GM19467 (cell line): ENCODE measurements at regions not wholly inside any gene's neighbourhood (a gene's known extent, or its start where the extent isn't known, plus 50 kb on each side); places are given as distances from the start of the nearest gene placed in this dataset.
"Not testable (repeated sequence)": the region's sequence is repeated elsewhere in the genome, so short reads cannot be mapped to it uniquely, and the experiment has no call there.

ENCODE experiments used
- ATAC-seq: cut with Tn5 transposase; IDR thresholded peaks from one replicate; pipeline ENCODE4 v1.9.1; 2021; ENCODE audit warnings: mild to moderate bottlenecking, moderate library complexity; ENCODE audit not compliant: unreplicated experiment

DNA sequence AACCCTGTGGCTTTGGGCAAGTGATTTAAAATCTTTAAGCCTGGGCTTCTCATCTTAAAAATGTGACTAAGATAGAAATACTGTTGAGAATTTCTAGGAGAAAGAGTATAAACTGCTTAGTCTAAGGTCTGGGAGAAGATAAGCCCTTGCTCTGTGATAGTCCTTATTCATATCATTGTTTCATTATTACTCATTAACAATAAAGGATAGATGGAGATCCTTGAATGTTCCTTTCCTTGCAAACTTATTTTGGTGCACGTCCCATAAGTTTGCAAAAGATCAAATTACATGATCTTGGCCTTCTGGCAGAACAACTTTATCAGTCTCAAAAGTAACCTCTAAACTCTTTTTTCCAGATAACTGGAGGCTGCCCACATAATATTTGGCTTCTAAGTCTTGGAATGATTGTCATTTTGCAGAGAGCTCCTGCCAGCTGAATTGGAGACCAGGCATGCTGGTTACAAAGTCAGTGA, 138.3 kb downstream of the FAM124B start:
- ATAC-seq = no peak

DNA sequence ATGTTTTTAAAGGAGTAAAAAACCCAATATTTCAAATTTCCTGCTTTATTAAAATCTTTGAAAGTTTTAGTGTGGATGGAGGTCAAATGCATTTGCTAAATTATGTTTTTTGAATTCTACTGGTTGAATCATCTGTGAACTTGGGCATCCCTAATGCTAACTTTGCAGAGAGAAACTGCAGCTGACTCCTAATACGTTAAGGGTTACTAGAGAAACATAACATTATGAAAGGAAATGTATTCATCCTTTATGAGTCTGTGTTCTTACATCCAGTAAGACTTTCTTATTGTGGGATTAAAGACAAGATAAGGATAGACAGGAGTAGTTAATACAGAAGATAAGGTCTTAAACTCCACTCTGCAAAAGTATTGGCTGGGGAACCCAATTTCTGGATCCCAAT, 140.6 kb downstream of the FAM124B start:
- no peak for ATAC-seq

DNA sequence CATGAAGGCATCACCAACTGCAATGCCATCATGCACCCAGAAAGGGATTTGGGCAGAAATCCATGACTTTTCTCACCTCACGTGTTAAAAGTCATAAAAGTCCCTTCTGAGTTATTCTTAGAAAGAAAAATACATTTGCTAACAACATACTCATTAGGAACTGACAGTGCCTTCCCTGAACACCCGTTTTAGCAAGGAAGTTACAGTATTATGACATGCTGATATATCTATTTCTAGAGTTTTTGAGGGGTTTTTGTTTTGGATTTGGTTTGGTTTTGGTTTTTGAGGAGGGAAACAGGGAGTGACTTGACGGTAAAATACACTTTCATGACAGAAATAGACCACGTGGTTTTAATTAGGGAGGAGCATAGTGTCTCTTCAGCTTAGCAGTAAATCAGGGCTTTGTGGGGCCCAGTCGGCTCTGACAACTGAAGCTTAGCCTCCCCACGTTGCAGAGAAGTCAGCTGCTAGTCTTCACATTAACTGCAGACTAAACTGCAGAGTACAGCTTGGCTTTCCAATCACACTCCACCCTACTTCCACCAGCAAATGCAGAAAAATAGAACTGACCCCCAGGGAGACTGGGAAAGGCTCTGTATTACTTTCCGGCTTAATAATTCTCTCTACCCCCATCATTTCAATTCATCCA, 141.4 kb downstream of the FAM124B start:
- ATAC-seq = no peak

DNA sequence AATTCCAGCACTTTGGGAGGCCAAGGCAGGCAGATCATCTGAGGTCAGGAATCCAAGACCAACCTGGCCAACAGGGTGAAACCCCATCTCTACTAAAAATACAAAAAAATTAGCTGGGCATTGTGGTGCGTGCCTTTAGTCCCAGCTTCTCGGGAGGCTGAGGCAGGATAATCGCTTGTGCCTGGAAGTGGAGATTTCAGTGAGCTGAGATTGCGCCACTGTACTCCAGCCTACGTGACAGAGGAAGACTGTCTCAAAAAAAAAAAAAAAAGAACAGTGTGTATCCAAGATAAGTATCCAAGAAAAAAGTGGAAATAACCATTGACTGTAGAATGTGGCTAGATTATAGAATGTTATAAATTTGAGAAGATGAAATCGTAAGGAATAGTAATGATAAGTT, 142.1 kb downstream of the FAM124B start:
- ATAC-seq = no peak

DNA sequence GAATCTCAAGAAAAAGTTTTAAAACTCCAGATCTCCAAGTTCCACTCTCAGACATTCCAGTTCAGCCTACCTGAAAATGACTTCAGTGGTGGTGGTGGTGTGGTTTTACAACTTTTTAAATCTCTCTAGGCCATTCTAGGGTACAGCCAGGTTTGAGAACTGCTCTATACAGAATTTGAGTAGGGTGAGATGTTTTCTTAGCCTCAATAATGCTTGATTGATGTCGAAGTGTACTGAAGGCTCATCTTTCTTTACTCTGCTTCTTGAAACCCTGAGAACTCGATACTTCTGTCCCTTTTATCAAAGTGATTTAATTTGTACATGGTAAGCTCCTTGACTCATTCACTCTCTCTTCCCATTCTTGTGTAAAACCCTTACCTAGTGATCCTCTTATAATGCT, 143.8 kb downstream of the FAM124B start:
- no peak for ATAC-seq

DNA sequence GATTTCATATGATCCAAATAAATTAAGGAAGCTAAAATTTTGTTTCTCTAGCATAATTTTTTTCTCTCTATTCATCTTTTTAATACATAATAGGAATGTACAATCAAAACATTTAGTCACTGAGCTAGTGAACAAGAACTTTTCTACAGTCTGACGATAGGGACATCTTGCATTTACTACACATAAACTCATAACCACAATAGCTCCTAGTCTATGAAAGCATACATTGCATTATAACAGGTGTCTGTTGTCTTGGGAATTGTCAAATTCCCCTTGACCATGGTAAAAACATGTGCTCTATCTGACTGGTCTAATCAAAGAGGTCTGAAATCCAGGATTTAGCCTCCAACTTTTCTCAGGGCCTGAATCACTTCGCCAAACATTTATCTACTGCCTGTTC, 144.8 kb downstream of the FAM124B start:
- ATAC-seq = no peak

DNA sequence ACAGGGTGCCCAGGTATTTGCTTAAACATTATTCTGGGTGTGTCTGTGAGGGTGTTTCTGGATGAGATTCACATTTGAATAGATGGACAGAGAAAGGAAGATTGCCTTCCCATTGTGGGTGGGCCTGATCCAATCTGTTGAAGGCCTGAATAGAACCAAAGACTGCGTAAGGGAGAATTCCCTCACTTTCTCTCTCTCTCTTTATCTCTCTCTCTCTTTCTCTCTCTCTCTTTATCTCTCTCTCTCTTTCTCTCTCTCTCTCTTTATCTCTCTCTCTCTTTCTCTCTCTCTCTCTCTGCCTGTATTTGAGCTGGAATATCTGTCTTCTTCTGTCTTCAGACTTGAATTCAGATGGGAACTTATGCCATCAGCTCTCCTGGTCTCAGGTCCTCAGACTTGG, 148.4 kb downstream of the FAM124B start:
- no peak for ATAC-seq

DNA sequence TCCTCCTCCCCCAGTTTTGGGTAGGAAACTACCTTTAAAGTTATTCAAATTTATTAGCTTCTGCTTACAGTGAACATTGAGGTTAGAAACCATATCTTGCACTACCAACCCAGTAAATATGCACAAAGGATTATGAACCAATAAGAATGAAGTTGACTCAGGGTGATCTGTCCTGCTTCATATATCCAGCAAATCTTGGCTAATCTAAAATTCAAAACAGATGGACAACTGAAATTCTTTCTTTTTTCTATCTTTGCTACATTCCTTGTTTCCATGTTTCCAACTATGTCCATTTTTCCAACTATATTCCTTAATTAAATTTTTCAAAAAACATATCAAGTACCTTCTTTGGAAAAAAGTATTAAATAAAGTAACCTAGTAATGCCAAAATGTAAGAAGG, 149.3 kb downstream of the FAM124B start:
- no peak for ATAC-seq

DNA sequence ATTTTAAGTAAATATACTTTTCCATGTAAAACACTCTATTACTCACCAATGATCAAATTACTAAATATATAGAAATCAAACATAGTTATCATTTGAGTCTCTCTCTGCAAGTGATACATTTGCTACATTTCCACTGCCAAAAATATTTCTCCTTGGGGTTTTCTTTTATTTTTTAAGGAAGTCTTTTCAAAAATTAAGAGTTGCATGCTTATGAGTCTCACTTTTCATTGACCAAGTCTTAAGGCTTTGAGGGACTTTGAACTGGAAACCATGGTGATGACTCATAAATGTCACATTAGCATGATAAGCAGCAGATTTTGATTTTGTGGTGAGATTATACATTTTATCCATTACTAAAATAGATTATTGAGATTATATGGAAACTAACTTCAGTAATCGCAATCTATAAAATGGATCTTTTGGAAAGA, 152.9 kb downstream of the FAM124B start:
- no peak for ATAC-seq

DNA sequence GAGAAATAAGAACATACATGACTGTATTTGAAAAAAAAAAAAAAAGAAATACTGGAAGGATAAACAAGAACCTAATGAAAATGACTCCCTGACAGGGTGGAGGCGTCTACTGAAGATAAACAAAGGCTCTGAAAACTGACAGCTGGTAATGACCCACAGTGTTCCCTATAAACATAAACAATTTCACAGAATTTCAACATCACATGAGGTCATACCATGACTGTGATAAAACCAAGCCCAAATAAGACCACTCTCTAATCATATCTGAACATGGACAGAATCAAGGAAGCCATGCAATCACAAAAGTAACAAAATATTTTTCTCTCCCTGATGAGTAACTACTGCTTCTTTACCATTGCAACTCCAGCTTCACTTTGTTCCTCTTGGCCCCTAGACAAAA, 159.3 kb downstream of the FAM124B start:
- ATAC-seq = no peak

DNA sequence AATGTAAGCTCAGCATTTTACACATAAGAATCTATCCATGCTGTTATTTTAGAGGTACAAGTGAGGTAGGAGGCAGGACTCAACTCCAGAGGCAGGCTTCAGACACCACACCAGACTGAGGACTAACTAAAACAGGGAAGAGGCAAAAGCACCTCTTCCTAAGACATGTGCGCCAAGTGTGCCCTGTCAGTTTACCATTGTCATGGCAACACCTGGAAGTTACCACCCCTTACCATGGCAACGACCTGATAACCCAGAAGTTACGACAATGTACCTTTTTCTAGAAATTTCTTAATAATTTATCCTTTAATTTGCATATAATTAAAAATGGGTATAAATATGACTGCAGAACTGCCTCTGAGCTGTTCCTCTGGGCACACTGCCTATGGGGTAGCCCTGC, 160.1 kb downstream of the FAM124B start:
- no peak for ATAC-seq

DNA sequence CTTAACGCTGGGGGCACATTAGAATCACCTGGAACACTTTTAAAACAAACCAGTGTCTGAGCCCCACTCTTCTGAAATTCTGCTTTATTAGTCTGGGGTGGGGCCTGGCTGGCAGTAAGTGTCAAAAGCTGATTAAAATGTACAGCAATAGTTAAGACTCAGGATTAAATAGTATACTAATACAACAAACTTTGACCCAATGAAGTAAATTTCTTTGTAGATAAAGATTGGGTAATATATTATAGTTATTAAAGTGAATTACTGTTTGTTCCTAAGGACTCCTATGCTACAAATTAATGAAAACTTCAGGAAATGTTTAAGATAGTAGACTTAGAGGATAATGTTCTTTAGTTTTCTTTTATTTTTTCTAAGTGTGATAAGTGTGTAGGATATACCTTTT, 160.9 kb downstream of the FAM124B start:
- no peak for ATAC-seq

DNA sequence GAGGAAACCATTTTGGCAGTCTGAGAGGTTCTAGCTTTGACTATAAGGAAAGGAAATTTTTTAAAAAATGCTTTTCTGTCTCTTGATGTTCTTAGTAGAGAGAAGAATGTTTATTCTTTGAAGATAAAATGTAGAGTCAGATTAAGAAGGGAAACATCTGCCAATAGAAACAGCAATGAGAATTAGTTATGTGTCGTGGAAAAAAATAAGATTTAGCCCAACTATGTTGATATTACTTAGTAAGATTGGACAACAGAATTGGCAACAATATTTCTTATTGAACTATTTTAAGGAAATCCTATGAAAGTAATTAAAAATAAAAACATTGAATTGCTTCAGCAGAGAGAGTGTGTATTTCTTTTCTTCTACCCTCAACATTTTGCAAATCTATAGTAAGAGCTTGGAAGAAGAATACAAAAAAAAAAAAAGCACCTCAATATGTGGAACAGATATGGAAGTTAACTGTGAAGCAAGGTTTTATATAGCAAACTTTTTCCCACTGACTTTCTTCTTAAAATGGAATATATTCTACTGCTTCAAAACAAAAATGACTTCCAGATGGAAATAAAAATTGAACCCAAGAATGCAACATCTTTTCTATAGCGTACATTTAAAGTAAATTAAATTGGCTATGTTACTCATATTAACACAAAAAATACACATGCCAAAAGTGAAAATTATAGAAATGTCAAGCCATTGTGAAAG, 177.9 kb downstream of the FAM124B start:
- no peak for ATAC-seq

DNA sequence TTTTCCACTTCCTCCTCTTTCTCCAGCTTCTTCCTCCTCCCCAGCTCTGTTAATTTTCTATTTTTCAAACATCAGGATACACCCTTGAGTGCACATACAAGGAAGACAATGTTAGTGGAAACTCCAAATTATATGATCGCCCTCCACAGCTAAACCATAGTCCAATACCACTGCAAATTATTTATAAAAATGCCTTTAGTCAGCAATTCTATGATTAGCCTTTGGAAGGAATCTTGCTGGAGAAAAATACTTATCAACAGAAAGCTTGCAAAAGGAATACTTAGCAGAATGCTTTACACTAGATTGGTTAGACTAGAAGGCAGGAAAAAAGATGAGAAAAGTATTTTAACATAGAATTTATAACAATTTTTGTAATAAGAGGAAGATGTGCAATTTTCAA, 178.9 kb downstream of the FAM124B start:
- ATAC-seq = no peak

DNA sequence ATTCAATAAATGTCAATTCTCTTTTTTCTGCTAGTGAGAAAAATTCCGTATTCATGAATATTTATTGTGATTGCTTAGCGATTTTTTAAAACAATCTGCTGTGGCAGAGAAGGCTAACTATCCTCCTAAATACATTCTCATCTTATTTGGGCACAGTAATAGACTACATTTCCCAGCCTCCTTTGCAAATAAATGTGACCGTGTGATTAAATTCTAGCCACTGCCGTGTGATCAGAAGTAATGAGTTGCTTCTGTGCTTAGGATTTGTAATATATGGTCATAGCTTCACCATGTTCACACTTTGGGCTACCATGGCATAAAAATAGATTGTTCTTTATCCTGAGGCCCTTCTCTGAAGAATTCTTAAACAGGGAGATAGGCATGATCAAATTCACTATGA, 179.6 kb downstream of the FAM124B start:
- ATAC-seq = no peak

DNA sequence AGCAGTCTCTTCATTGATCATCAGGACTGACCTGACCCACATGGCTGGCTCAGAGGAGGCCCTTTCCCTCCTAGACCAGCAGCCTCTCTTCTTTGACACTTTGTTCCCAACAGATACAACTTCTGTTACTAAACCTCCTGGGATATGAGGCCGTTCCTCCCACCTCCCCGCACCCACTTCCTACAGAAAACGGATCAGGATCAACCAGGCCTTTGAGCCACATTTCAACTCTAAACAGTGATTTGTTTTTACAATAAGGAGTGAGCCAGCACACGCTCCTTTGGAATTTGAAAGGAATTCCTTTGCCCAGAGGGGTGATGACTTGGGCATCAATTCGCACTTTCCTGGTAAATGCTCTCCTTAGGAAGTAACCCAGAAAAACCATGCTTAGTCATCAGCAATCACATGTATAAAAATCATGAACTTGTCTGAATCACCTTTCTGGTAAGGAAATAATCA, 180.4 kb downstream of the FAM124B start:
- ATAC-seq = no peak

DNA sequence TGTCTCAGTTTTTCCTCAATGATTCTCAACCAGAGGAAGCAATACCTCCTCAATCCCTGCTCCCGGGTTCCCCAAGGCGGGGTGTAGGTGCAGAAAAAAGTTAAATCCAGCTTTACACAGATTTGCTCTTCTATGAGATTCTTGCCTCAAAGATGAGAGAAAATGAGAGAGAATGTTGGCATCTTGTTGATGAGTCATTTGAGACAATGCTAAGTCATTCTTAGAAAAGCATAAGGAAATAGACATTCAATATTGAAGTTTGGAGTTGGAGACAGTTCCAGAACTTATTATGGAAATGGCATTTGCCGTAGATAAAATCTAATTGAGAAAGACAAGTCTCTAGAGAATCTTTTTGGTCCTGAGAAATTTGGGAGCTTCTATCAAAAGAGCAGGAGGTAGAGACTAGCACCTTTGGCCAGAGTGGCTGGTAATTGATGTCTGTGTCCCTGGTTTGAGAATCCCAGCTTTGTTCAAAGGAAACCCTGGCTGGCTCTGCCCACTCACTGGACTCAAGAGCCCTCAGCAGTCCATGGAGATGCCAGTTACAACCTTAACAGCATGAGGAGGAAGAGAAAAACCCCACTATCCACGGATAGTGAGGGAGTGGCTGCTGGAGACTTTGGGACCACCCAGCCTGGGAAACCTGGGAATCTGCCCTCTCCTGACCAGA, 181.2 kb downstream of the FAM124B start:
- no peak for ATAC-seq

DNA sequence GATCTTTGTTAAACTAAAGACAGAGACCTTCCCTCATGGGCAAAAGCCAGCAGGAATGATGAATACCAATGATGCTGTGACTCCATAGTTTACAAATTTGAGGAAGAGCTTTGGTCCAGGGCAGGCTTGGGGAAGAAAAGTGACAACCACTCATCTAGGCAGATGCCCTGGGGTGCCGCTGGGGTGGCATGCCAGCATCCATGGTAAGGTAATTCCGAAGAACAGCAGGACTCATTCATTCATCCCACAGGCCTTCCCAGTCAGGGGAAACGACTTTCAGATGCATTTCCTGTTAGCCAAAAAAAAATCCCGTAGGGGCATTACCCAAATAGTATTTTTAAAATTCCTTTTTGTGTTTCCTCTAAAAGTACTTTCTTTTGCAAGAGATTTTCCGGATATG, 180.7 kb upstream of the SERPINE2 start:
- ATAC-seq = no peak

DNA sequence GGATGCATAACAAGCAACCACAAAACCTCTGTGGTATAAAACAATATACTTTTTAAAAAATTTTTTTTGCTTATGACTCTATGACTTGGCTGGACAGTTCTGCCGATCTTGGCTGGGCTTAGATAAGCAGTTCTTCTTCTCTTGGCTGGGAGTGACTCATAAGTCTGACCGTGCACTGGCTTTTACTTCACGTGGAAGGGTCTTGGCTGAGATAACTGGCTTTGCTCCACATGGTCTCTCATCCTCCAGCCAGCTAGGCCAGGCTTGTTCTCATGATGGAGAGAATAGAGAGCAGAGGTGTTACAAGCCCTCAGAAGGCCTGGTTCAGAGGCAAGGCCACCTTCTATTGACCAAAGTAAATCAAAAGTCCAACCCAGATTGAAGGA, 178.9 kb upstream of the SERPINE2 start:
- no peak for ATAC-seq

DNA sequence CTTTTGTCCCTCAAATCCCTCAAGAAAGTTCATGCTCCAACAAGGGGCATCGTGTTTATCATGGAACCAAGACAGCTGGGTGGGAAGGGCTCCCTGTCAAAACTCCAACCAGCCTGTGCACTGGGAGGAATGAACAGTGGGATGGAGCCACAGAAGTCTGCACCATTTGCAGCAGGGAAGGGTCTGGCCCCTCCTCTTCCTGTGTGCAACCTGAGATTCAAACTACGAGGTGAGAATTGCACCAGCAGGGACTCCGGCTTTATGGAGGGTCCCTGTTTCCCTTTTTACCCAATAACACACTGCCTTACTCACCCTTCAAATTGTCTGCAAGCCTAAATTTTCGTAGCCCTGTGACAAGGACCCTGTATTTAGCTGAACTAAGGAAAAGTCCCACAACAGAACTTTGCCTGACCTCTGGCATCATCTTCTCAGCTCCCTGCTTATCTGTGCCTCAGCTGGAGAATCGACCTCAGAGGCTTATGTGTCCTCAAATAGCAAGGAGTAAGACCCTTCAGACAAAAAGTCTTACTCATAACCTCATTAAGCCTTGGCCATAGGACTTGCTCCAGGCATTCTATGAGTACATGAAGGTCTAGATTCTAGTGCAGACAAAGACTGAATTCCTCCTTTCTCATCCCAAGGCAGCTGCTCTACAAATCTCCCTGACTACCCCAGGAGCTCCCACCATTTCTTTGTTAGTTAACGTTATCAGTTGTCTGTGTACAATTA, 178.3 kb upstream of the SERPINE2 start:
- no peak for ATAC-seq

DNA sequence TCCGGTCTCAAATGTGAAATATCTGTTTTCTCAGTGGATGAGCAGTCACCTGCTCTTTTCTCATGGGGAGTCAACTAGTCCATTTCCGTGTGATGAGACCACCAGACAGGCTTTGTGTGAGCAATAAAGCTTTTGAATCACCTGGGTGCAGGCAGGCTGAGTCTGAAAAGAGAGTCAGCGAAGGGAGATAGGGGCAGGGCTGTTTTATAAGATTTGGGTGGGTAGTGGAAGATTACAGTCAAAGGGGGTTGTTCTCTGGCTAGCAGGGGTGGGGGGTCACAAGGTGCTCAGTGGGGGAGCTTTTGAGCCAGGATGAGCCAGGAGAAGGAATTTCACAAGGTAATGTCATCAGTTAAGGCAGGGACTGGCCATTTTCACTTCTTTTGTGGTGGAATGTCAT, 176.5 kb upstream of the SERPINE2 start:
- not testable (repeated sequence) for ATAC-seq
